ENCODE measurements at regions not wholly inside any gene's neighbourhood (a gene's known extent, or its start where the extent isn't known, plus 50 kb on each side); places are given as distances from the start of the nearest gene placed in this dataset.
"Not testable (repeated sequence)": the region's sequence is repeated elsewhere in the genome, so short reads cannot be mapped to it uniquely, and the experiment has no call there.

DNA sequence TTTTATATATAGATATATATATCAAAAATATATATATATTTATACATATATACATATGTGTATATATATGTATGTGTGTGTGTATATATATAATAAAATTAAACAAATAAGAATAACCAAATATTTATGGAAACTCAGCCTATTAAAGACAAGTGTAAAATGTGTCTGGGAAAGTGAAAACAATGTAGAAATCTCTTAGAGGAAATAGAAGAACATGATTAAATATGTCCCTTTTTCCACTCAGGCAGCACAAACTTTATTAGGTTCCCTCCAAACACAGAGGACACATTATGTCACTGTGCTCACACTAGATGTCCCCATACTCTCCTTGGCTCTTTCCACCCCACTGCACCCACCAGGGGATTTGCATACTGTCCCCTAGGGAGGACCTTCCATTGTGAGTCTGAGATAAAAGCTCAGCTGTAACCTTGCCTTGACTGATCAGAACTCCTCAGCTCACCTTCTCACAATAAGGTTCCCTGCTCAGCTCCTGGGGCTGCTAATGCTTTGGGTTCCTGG lies 1360.7 kb downstream of the RPIA start:
- not testable (repeated sequence) for DNase-seq (ENCODE audit: low read depth, low spot score)

DNA sequence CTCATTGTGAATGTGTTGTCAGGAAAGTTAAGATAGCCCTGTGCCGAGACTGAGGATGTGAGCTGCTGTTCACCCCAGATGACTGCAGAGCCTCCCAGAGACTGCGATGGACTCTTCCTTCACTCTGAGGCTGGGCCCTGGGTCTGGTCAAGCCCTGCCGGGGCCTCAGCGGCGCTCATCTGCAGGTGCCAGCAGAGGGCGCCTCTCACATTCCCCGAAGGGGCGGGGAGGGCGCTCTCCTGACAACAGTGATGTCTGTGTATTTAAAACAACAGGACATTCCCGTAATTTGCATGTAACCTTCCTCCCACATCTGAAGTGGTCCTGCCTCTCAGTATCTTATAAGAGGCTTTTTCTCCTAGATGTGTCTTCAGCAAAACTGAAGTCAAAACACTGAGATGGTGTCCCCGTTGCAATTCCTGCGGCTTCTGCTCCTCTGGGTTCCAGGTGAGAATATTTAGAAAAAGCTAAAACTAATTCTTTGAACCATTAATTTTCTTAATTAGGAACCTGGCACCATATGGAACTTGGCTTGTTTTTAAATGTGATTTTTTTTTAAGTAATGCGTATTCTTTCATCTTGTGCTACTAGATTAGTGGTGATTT lies 1377.9 kb downstream of the RPIA start:
- DNase-seq (ENCODE audit: low read depth, low spot score): no peak

DNA sequence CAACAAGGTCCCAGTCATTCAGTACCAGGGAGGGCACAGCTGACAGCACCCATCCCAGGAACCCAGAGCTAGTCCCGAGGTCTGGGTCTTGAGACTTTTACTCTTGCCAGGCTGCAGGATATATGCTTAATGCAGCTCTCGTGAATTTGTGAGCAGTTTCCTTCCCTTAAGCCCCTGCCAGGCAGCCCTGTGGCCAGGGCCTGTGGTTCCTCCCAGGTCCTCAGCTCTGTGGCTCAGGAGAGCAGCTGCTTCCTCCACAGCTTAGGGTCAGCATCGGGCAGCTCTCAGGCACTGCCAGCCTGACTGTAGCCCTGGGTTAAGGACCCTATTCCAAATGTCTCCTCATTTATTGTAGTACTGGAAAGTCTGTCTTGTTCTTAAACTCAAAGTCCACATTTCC lies 1384.8 kb downstream of the RPIA start:
- DNase-seq (ENCODE audit: low read depth, low spot score): no peak

DNA sequence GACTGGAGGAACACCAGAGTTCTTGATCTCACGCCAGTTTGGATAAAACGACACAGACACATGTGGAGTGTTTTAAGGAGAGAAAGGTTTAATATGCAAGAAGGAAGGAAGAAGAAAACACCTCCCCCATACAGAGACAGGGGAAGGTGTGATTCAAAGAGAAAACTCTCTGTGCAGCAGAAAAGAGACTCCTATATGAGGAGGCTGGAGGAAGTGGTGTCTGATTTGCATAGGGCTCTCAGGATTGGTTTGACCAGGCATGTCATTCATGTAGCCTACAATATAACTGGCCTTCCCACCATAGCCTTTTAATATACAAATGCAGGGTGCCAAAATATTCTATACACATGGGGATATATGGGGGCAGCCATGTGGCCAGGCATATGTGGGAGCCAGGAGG lies 1386.5 kb downstream of the RPIA start:
- no peak for DNase-seq (ENCODE audit: low read depth, low spot score)

DNA sequence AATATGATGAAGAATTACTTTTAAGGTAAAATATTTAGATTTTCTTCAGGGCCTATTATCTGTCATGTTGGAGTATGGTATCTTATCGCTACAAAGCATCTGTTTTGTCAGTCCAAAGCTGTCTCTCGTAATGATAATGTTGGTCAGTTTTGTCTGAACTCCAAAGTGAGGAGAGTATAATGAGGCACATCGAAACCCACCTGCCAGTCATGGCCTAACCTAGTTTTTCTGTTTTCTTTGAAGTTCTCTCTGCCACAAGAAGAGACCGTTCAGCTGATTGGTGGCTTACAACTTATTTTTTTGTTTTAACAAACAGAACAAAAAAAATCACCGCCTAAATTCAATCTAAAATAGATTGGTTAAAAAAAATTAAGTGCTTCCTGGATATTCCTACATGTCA lies 1387.9 kb downstream of the RPIA start:
- DNase-seq (ENCODE audit: low read depth, low spot score): no peak

DNA sequence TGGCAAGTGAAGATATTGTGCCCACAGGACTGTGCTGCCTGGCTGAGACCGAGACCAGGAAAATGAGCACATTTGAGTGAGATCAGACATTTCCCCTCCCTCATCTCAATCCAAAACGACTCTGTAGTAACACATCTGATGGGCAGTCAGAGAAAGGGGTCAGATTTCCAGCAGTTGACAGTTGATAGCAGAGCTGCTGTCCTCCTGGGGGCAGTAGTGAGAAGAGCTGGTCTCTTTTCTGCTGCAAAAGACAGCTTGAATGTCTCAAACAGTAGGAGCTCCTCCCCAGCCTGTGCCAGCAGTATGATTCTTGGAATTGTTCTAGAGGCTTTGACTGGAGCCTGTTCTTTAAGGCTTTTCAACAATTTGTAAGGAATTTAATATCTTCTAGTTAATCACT lies 1396.3 kb downstream of the RPIA start:
- DNase-seq (ENCODE audit: low read depth, low spot score): not testable (repeated sequence)

DNA sequence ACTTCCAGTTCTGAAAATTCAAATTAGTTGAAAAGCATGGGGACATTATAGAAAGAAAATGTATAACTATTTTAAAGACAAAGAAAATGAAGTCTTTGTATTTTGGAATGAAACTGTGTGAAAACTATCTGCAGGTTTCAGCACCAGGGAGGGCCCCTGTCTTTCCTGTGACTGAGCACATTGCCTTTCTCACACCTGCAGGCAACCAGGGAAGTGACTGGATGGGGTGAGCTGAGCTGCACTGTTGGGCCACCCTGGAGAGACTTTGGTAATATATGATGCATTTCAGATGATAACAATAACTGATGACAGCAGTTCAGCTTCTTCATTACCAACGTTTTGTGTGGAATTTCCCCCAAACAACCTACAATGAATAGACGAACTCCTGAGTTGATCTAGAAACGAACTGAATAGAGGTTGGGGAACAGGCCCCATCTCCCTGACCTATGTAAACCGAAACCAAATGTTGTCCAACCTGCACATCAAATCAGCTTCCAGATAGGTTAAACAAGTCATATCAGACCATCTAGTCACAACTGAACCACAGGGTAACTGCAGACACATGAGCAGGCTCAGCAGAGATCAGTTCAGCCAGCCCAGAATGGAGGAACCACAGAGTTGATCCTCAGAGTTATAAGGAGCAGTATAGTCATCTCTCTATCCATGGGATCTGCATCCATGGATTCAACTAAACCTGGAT lies 1402.2 kb downstream of the RPIA start:
- DNase-seq (ENCODE audit: low read depth, low spot score): not testable (repeated sequence)

DNA sequence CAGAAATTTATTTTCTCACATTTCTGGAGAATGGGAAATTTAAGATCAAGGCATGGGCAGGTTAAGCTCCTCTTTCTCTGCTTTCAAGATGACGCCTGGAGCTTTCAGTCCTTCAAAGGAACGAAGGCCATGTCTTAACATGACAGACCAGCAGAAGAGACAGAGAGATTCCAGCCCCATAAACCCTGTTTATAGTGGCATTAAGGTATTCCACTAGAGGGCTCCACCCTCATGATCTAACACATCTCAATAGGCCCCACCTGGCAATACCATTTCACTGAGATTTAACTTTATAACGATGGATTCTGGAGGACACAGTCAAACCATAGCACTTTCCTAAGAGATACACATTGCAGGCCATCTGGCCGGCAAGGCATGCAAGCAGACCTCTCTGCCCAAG lies 1406.1 kb downstream of the RPIA start:
- not testable (repeated sequence) for DNase-seq (ENCODE audit: low read depth, low spot score)

DNA sequence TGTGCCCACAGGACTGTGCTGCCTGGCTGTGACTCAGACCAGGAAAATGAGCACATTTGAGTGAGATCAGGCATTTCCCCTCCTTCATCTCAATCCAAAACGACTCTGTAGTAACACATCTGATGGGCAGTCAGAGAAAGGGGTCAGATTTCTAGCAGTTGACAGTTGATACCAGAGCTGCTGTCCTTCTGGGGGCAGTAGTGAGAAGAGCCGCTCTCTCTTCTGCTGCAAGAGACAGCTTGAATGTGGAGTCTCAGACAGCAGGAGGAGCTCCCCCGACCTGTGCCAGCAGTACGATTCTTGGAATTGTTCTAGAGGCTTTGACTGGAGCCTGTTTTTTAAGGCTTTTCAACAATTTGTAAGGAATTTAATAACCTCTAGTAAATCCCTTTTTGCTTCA lies 1413.7 kb downstream of the RPIA start:
- not testable (repeated sequence) for DNase-seq (ENCODE audit: low read depth, low spot score)

DNA sequence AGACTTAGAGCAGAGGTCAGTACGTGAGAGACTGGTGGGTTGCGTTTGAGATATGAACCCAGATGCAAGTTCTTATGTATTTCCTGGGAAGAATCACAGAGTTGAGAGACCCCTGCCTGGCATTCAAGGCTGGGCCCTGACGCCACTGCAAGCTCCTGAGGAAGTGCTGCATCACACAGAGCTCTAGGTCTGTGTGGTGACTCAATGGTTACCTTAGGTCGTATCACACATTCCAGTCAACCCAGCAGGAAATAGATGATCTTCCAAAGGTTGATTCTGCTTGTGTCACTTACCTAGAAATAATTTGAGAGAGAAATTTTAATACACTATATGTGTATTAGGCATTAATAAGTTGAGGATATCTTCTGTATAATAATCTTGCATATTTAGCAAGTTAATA lies 1431.9 kb downstream of the RPIA start:
- DNase-seq (ENCODE audit: low read depth, low spot score): not testable (repeated sequence)

DNA sequence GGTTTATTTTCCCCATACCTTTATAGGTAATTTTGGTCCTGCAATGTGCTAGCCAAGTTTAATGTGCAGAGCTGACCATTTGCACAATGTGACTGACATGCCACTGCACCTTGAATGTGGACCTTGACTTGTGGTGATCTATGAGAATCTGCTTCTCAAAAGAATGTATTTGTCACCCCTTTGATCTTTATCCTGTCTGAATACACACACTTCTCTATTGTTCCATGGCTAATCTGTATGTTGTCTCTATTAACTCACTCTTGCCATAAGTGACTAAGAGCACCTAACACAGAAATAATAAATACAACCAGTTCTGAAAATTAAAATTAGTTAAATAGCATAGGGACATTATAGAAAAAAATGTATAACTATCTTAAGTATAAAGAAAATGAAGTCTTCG lies 1447.6 kb downstream of the RPIA start:
- DNase-seq (ENCODE audit: low read depth, low spot score): not testable (repeated sequence)

DNA sequence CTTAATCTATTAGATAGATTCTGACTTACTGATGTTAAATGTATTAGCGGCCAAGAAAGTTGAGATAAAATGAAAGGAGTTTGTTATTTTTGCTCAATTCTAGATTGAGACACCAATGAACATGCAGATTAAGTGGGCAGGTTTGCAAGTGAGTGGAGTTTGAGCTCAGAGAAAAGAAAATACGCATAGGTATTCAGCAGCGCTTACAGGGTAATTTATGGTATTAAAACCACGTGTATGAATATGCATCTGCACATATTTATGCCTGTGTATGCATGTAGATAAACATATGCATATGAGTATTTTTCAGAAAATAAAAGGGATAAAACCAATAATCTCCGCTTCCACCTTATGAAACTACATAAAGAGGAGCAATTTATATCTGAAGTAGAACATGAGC lies 1450.1 kb downstream of the RPIA start:
- not testable (repeated sequence) for DNase-seq (ENCODE audit: low read depth, low spot score)

DNA sequence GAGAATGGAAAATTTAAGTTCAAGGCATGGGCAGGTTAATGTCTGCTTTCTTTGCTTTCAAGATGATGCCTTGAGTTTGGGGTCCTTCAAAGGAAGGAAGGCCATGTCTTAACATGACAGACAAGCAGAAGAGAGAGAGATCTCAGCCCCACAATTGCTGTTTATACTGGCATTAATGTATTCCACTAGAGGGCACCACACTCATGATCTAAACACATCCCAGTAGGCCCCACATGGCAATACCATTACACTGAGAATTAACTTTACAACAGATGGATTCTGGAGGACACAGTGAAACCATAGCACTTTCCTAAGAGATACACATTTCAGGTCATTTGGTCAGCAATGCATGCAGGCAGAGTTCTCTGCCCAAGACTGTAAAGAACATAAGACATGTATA lies 1460.3 kb downstream of the RPIA start:
- DNase-seq (ENCODE audit: low read depth, low spot score): not testable (repeated sequence)

DNA sequence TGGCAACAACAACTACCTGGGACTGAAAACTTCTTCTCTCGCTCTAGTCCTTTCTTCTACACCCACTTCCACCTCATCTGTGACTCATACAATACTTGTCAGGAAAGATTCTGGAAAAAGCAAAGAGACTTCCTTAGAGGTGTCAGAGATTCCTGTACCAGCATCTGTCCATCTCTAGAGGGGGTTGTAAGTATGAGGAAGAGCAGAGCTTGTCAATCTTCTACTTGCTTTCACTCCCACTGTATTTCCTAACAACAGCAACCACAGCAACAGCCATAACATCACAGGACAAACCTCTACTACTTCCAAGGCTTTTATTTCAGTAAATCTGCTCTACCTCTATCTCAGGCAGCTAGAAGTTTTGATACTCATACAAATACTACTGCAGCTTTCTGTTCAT lies 1479.5 kb downstream of the RPIA start:
- not testable (repeated sequence) for DNase-seq (ENCODE audit: low read depth, low spot score)

DNA sequence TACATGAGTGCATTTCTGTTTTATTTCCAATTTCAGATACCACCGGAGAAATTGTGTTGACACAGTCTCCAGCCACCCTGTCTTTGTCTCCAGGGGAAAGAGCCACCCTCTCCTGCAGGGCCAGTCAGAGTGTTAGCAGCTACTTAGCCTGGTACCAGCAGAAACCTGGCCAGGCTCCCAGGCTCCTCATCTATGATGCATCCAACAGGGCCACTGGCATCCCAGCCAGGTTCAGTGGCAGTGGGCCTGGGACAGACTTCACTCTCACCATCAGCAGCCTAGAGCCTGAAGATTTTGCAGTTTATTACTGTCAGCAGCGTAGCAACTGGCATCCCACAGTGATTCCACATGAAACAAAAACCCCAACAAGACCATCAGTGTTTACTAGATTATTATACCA lies 1481.6 kb downstream of the RPIA start:
- not testable (repeated sequence) for DNase-seq (ENCODE audit: low read depth, low spot score)

DNA sequence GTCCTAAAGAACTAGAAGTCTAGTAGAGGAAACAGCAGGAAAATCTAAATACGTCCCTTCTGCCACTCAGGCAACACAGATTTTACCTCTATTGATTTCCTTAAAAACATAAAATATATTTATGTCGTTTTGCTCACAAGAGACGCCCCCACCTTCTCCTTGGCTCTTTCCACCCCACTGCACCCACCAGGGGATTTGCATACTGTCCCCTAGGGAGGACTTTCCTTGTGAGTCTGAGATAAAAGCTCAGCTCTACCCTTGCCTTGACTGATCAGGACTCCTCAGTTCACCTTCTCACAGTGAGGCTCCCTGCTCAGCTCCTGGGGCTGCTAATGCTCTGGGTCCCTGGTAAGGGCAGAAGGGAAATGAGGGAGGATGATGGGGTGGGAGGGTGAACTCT lies 1488.1 kb downstream of the RPIA start:
- DNase-seq (ENCODE audit: low read depth, low spot score): not testable (repeated sequence)

DNA sequence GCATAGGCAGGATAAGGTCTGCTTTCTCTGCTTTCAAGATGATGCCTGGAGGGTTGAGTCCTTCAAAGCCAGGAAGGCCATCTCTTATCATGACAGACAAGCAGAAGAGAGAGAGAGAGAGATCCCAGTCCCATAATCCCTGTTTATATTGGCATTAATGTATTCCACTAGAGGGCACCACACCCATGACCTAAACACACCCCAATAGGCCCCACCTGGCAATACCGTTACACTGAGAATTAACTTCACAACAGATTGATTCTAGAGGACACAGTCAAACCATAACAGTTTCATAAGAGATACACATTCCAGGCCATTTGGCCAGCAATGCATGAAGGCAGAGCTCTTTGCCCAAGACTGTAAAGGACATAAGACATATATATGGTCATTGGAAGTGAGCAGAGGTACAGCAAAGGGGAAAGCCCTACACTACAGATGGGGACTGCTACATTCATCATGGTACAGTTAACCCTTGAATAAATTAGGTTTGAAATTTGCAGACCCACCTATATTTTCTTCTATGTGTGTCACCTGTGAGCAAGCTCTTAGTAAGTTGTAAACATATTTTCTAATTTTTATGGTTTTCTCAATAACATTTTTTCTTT lies 1516.1 kb downstream of the RPIA start:
- no peak for DNase-seq (ENCODE audit: low read depth, low spot score)

DNA sequence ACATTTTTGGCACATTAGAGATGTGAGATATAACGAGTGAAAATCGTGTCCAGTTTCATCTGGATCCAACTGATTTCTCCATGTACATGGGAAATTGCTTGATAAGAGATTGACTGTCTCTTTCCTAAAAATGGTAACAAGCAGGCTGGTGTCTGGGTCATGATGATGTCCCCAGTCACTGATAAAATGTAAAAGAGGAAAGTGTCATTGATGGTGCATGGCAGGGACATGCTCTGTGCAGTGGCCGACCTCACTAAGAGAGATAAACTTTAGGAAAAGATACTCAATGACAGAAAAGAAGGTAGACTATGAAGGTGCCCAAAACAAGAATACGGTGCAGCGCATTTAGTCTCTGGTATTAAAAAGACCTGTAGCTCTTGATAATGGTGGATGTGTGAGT lies 1517.5 kb downstream of the RPIA start:
- DNase-seq (ENCODE audit: low read depth, low spot score): no peak

DNA sequence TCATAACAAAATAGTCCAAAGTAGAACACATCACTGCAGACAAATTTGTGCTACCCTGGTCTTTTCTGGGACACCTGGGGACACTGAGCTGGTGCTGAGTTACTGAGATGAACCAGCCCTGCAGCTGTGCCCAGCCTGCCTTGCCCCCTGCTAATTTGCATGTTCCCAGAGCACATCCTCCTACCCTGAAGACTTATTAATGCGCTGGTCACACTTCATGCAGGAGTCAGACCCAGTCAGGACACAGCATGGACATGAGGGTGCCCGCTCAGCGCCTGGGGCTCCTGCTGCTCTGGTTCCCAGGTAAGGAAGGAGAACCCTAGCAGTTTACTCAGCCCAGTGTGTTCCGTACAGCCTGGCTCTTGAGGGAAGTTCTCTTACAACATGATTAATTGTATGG lies 1518.3 kb downstream of the RPIA start:
- DNase-seq (ENCODE audit: low read depth, low spot score): no peak

DNA sequence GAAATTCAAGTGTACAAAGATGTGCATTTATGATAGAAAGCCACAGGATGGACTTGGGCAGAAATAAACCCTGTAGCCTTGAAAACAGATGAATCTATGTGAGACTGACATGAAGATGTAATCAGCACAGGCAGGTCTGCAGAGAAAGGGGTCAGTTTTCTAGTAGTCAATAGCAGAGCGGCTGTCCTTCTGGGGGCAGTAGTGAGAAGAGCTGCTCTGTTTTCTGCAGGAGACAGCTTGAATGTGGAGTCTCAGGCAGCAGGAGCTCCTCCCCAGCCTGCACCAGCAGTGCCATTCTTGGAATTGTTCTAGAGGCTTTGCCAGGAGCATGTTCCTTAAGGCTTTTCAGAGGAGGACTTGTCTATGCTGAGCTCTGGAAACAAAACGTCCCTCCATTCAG lies 1524.4 kb downstream of the RPIA start:
- DNase-seq (ENCODE audit: low read depth, low spot score): not testable (repeated sequence)

DNA sequence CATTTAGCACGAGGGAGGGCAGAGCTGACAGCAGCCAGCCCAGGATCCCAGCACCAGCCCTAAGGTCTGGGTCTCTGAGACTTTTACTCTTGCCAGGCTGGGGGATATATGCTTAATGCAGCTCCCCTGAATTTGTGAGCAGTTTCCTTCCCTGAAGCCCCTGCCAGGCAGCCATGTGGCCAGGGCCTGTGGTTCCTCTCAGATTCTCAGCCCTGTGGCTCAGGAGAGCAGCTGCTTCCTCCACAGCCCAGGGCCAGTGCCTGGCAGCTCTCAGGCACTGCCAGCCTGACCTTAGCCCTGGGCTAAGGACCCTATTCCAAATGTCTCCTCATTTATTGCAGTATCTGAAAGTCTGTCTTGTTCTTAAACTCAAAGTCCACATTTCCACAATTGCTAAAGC lies 1525.3 kb downstream of the RPIA start:
- not testable (repeated sequence) for DNase-seq (ENCODE audit: low read depth, low spot score)

DNA sequence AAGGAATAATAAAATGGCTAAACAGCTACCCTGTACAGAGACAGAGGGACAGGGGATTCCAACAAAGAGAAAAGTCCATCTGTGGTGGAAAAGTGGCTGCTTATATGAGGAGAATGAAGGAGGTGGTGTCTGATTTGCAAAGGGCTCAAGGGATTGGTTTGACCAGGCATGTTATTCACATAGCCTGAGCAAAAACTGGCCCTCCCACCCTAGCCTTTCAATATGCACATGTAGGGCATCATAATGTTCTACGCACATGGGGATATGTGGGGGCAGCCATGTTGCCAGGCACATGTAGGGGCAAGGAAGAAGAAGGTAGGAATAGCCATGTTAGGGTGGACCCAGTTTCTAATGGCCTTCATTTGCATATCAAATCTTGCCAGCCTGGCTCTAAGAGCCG lies 1527.1 kb downstream of the RPIA start:
- DNase-seq (ENCODE audit: low read depth, low spot score): not testable (repeated sequence)
